SK-N-MC (cell line): ENCODE measurements at regions not wholly inside any gene's neighbourhood (a gene's known extent, or its start where the extent isn't known, plus 50 kb on each side); places are given as distances from the start of the nearest gene placed in this dataset.

Source experiments
- DNase-seq: peaks from one replicate; pipeline ENCODE4 v3.0.0-alpha.2; 2011; ENCODE audit warnings: low read depth, low spot score
- H3K27ac ChIP-seq: fragments of 200-600 bp; sonication (generic); 2 replicates; pipeline ENCODE4 v1.5.1; 2016; ENCODE audit warnings: mixed run types
- H3K36me3 ChIP-seq: fragments of 200-600 bp; sonication (generic); 2 replicates; pipeline ENCODE4 v1.6.1; 2017; ENCODE audit warnings: antibody characterized with exemption, low read length, mixed read lengths; ENCODE audit not compliant: insufficient read depth
- H3K4me3 ChIP-seq: fragments of 200-600 bp; sonication (generic); 2 replicates; pipeline ENCODE4 v1.5.1; 2016
- H3K9ac ChIP-seq: fragments of 200-600 bp; sonication (generic); 2 replicates; pipeline ENCODE4 v1.8.0; 2017; ENCODE audit warnings: mixed run types, mixed read lengths; ENCODE audit not compliant: insufficient read length
- H3K9me3 ChIP-seq: fragments of 200-600 bp; sonication (generic); 2 replicates; pipeline ENCODE4 v1.6.1; 2017; ENCODE audit warnings: low read depth, mild to moderate bottlenecking, antibody characterized with exemption, low read length, moderate library complexity, mixed read lengths
- EZH2 ChIP-seq: fragments of 200-600 bp; sonication (generic); IDR thresholded peaks from one replicate; pipeline ENCODE4 v1.6.1; 2017; ENCODE audit warnings: antibody characterized with exemption
- FOXP2 ChIP-seq: optimal IDR thresholded peaks from 2 replicates; pipeline ENCODE3; 2011; ENCODE audit warnings: mild to moderate bottlenecking, moderate library complexity; ENCODE audit not compliant: insufficient read depth; ENCODE audit errors: extremely low read length, control extremely low read depth
- POLR2AphosphoS5 ChIP-seq: IDR thresholded peaks from 2 replicates; pipeline ENCODE4 v1.6.1; 2012; ENCODE audit warnings: mild to moderate bottlenecking, low read depth, low read length, borderline replicate concordance

DNA sequence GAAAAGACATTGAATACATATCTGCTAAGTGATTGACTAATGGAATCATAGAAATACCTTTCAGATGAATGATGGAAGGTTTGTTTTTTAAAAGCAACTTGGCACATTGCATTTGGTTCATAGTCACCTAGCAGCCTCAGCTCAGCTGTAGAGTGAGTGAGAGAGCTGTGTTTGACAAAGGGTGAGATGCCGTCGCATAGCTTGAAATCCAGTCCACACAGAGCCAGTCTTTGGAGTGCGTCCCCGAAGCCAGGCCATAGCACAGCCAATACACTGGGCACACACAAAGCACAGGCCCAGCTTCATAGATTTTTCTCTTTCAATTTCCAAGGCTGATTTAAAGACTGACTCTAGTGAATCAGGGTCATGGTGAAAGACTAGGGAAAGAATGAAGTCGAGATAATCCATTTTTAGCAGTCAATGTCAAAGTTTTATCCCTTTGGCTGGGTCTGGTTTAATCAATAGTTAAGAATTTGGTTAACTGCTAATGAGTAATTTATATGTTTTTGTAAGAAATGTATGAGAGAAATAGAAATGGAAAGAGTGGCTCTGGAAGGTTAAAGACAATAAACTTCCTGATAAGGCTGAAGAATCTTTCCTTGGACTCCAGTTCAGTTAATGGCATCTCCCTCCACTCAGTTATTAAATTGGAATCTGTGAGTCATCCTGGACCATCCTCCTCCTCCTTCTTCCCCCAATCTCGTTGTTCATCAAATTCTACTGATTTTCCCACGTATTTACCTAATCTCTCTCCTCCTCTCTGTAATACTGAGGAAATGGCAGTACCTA is 101.2 kb upstream of the IRF2BP2 start:
- Histone ChIP-seq H3K36me3 (no peaks in the 10 kb centered on the region), H3K27ac (no peak overlapping the region), H3K9me3 (no peaks in the 10 kb centered on the region), H3K9ac (no peak overlapping the region), H3K4me3 (no peak overlapping the region)
- no peak for DNase-seq
- no peak for TF ChIP-seq POLR2AphosphoS5
- no peak for TF ChIP-seq EZH2
- no peak for TF ChIP-seq FOXP2

DNA sequence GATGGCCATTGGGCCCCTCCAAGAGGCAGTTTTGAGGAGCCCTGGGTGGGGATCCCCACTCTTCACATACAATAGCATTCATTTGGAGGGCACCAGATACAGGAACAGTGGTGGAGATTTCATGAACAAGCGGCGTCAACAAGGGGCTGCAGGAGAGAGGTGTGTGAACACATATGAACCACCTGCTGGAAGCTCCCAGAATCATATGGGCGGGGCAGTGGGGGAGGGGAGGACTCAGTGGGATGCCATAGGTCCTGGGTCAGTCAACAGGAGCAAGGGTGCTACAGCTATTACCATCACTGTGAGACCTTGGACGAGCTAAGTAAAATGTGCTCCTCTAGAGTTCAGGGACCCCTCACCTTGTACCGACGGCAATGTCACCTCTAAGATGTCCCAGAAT is 100.4 kb upstream of the IRF2BP2 start:
- no peak for TF ChIP-seq EZH2
- H3K9me3 ChIP-seq, result no peaks in the 10 kb centered on the region
- DNase-seq, result no peak

DNA sequence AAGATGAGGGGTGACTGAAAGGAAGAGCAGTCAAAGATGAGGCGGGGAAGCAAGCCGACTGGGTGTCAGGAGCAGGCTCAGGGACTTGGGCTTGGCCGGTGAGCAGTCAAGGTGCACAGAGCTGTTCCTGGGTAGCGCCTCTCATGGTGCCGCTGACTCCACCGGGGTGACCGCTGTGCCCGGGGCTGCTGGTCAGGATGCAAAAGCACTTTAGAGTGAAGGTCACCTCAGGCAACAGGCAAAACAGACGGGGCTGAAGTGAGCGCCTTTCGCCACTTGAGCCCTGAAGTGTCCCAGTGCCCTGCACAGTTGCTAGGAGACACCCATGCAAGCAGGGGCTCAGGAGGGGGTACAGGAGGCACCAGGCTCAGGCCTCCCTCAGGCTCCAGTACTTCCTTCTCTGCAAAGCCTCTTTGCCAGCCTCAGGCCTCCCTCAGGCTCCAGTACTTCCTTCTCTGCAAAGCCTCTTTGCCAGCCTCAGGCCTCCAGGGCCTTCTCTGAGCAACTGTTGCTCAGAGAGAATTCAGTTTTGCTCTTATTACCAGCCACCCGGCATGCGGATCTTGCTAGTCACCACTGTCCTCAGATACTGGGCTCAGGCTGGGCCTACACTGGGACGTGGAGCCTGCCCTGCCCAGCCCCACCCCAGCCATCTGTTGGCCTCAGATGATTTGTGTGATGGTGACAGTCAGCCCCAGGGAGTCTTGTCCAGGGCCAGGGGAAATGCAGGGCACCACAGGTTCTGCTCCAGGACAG is 99.7 kb upstream of the IRF2BP2 start:
- H3K36me3 ChIP-seq, result no peaks in the 10 kb centered on the region
- H3K27ac ChIP-seq, result no peak overlapping the region

More for the DNA sequence above, 100.4 kb upstream of the IRF2BP2 start:
- Histone ChIP-seq H3K36me3 (no peaks in the 10 kb centered on the region), H3K4me3 (no peak overlapping the region), H3K27ac (no peak overlapping the region), H3K9ac (no peak overlapping the region)

DNA sequence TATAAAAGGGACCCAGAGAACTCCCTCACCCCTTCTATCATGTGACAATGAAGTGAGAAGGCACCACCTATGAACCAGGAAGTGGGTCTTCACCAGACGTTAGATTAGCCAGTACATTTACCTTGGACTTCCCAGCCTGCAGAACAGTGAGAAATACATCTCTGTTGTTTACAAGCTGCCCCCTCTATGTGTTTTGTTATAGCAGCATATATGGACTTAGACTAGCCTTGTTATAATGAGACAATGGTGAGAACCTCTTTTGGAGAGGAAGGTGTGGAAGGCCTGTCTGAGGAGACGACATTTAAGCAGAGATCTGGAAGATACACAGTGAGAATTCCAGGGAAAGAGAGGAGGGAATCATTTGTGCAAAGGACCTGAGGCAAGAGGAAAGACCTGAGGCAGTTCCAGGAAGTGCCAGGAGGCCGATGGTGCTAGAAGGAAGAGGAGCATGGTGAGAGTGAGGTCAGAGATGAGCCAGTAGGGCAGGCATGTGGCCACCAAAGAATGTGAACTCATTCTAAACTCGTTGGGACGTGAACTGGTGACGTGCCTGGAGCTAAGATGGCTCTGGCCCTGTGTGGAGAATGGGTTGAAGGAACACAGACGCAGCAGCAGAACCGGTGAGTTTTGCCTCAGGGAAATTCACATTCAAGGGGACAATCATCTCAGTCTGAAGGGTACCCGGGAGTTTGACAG is 98.9 kb upstream of the IRF2BP2 start:
- Histone ChIP-seq H3K27ac (no peak overlapping the region), H3K9me3 (no peaks in the 10 kb centered on the region), H3K4me3 (no peak overlapping the region), H3K36me3 (no peaks in the 10 kb centered on the region), H3K9ac (no peak overlapping the region)
- TF ChIP-seq POLR2AphosphoS5 (no peak), FOXP2 (no peak)
- DNase-seq, result no peak

More for the DNA sequence above, 99.7 kb upstream of the IRF2BP2 start:
- Histone ChIP-seq H3K4me3 (no peak overlapping the region), H3K9ac (no peak overlapping the region), H3K9me3 (no peaks in the 10 kb centered on the region)
- no peak for DNase-seq
- TF ChIP-seq FOXP2 (no peak), EZH2 (no peak), POLR2AphosphoS5 (no peak)

DNA sequence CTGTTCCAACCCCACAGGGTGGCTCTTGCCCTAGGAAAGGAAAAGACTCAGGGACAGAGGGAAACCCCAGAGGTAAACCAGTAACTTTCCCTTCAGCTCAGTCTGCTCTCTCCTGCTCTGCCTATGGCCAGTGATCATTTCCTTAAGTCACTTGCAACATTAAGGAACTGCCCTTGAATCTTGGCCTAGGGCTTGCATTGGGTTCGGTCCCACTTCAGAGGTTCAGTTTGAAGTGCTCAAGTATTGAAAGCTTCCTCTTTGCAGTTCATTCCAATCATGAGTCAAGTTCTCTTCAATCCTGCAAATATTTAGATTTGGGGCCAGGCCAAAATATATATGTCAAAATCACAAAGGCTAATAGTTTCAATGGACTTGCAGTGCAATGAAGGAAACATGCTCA is 97.7 kb upstream of the IRF2BP2 start:
- H3K9me3 ChIP-seq, result no peaks in the 10 kb centered on the region
- no peak for DNase-seq
- no peak for TF ChIP-seq EZH2
- no peak for TF ChIP-seq FOXP2
- no peak for TF ChIP-seq POLR2AphosphoS5
- H3K9ac ChIP-seq, result no peak overlapping the region
- no peaks in the 10 kb centered on the region for H3K36me3 ChIP-seq
- no peak overlapping the region for H3K27ac ChIP-seq
- H3K4me3 ChIP-seq, result no peak overlapping the region

DNA sequence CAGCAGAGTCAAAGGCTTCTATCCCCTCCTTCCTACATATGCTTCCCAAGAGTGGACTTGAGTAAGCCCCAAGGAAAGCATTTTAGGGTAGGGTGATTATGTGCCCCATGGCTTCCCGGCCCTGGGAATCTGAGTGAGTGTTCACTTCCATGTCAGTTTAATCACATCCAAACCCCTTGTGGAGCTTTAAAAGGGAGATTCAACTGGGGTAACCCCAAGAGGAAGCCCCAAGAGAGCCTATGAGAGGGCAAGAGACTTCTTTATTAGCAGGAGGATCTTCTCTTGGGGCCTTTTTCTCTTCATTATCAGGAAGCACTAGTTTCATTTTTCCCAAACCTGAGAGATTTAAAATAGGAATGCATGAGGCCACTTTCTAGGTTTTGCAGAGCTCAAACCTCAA is 97.0 kb upstream of the IRF2BP2 start:
- Histone ChIP-seq H3K36me3 (no peaks in the 10 kb centered on the region), H3K9me3 (no peaks in the 10 kb centered on the region), H3K4me3 (no peak overlapping the region)

DNA sequence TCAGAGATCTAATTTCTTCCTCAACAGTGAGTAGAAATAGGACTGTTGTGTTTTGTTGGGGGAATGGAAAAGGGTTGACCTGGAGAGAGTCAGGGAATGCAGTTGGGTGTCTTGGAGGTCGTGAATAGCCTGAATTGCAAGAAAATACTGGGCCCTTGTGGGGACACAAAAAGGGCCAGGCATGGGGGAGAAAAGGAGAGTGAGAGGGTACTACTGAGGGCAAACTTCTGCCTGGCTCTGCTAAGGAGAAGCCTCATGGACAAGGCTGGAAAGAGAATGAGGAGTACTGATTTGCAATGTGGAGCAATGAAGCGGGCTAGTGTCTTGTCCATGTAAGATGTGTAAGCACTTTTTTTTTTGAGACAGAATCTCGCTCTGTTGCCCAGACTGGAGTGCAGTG is 96.2 kb upstream of the IRF2BP2 start:
- DNase-seq, result no peak
- TF ChIP-seq POLR2AphosphoS5 (no peak), FOXP2 (no peak), EZH2 (no peak)
- Histone ChIP-seq H3K36me3 (no peaks in the 10 kb centered on the region), H3K4me3 (no peak overlapping the region), H3K9me3 (no peaks in the 10 kb centered on the region), H3K27ac (no peak overlapping the region), H3K9ac (no peak overlapping the region)

More for the DNA sequence above, 97.0 kb upstream of the IRF2BP2 start:
- no peak for DNase-seq
- no peak overlapping the region for H3K27ac ChIP-seq
- TF ChIP-seq EZH2 (no peak), FOXP2 (no peak), POLR2AphosphoS5 (no peak)
- no peak overlapping the region for H3K9ac ChIP-seq

DNA sequence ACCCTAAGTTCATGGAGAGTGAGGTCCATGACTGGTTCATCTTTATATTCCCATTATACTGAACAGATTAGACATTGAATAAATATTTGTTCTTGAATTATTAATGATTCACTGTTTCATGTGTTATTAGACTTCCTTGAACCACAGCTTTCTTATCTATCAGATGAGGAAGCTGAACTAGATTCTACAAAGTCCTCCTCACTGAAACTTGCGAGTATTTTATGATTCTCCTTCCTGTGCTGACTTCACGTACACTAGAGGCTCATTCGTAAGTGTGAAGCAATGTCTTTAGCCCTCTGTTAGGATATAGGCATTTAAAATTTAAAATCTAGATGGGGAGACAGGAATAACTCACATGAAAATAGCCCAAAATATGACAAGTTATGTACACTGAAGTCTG is 95.6 kb upstream of the IRF2BP2 start:
- no peak overlapping the region for H3K4me3 ChIP-seq

More for the DNA sequence above, 95.6 kb upstream of the IRF2BP2 start:
- no peak for DNase-seq
- Histone ChIP-seq H3K9me3 (no peaks in the 10 kb centered on the region), H3K36me3 (no peaks in the 10 kb centered on the region), H3K9ac (no peak overlapping the region), H3K27ac (no peak overlapping the region)
- TF ChIP-seq FOXP2, result no peak
- no peak for TF ChIP-seq EZH2
- no peak for TF ChIP-seq POLR2AphosphoS5
